HUES48 (cell line): ENCODE measurements at regions not wholly inside any gene's neighbourhood (a gene's known extent, or its start where the extent isn't known, plus 50 kb on each side); places are given as distances from the start of the nearest gene placed in this dataset.
"Not testable (repeated sequence)": the region's sequence is repeated elsewhere in the genome, so short reads cannot be mapped to it uniquely, and the experiment has no call there.

Source experiments
- H3K27ac ChIP-seq: one replicate; pipeline ENCODE4 v1.7.0; 2013; ENCODE audit warnings: low read depth, low read length, inconsistent platforms
- H3K27me3 ChIP-seq: 2 replicates; pipeline ENCODE4 v1.6.1; 2013; ENCODE audit warnings: mild to moderate bottlenecking, low read length; ENCODE audit not compliant: control insufficient read depth, insufficient read depth
- H3K36me3 ChIP-seq: 2 replicates; pipeline ENCODE4 v1.6.1; 2013; ENCODE audit warnings: low read length; ENCODE audit not compliant: control insufficient read depth, insufficient read depth
- H3K4me1 ChIP-seq: 2 replicates; pipeline ENCODE4 v1.6.1; 2013; ENCODE audit warnings: mild to moderate bottlenecking, low read length; ENCODE audit not compliant: control insufficient read depth, insufficient read depth
- H3K4me3 ChIP-seq: 2 replicates; pipeline ENCODE4 v1.5.1; 2013; ENCODE audit warnings: mild to moderate bottlenecking, low read depth, low read length
- H3K9ac ChIP-seq: 2 replicates; pipeline ENCODE4 v1.6.1; 2013; ENCODE audit warnings: mild to moderate bottlenecking, low read depth, low read length, moderate library complexity
- H3K9me3 ChIP-seq: 2 replicates; pipeline ENCODE4 v1.6.1; 2013; ENCODE audit warnings: low read length; ENCODE audit not compliant: control insufficient read depth, insufficient read depth

GRCh38 chr16:85286066-85286831 is 174.0 kb upstream of the CIBAR2 start:
- H3K4me1 ChIP-seq, result 0 out of 2 replicates have a peak, but pooled peaks cover 4% of the 10 kb centered on the region
- H3K9ac ChIP-seq, result no peak overlapping the region
- no peak overlapping the region for H3K4me3 ChIP-seq
- no peaks in the 10 kb centered on the region for H3K27me3 ChIP-seq
- no peaks in the 10 kb centered on the region for H3K9me3 ChIP-seq
- H3K36me3 ChIP-seq, result no peaks in the 10 kb centered on the region
- H3K27ac ChIP-seq, result no peak overlapping the region

DNA sequence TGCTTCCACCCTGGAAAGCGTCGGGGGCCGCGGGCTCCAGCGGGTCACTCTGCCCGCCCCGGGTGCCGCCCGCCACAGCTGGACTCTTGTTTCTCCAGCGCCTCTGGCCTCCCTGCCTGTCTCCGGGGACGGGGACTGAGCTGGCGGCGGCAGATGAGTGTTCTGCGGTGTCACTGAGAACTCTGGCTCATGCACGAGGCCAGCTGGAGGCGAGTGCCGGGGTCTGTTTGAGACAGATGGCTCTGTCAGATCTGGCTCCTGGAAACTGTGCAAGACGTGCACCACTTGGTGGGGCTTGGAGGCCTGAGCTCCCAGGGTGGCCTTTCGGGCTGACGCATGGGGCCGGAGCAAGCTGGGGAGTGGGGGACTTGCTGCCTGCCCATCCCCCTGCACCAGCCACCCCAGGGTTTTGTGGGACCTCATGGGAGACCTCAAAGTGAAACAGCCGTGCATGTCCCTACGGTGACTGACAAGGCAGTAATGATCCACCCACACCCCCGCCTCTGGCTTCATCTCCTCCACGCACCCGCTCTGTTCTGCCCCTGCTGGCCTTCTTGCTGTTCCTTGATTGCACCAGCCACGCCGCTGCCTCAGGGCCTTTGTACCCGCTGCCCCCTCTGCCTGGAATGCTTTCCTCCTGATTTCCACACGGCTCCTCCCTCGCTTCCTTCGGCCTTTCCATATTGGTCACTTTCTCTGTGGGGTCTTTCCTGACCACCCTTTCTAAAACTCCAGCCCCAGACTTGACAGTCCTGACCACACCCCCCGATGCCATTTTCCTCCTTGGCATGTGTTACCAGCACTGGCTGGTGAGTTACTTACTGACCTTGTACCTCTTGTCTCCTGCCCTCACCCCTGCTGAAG is 174.9 kb upstream of the CIBAR2 start:
- Histone ChIP-seq H3K36me3 (no peaks in the 10 kb centered on the region), H3K27ac (no peak overlapping the region), H3K9ac (no peak overlapping the region), H3K9me3 (no peaks in the 10 kb centered on the region), H3K4me3 (no peak overlapping the region), H3K4me1 (peaks cover 8% of the 10 kb centered on the region; the same call in 1 of the 2 replicates), H3K27me3 (no peaks in the 10 kb centered on the region)

GRCh38 chr16:85287815-85288109 is 175.5 kb upstream of the CIBAR2 start:
- H3K36me3 ChIP-seq, H3K9ac ChIP-seq, H3K4me1 ChIP-seq, H3K4me3 ChIP-seq, H3K9me3 ChIP-seq, H3K27me3 ChIP-seq, H3K27ac ChIP-seq: not testable (repeated sequence)

- no peaks in the 10 kb centered on the region for H3K36me3 ChIP-seq
- no peaks in the 10 kb centered on the region for H3K9me3 ChIP-seq
- H3K27me3 ChIP-seq, result no peaks in the 10 kb centered on the region
- H3K4me3 ChIP-seq, result no peak overlapping the region
- H3K27ac ChIP-seq, result no peak overlapping the region
- no peak overlapping the region for H3K9ac ChIP-seq
- peaks cover 8% of the 10 kb centered on the region; the same call in 1 of the 2 replicates for H3K4me1 ChIP-seq
Observed at GRCh38 chr16:85288341-85288868, 176.1 kb upstream of the CIBAR2 start.

GRCh38 chr16:85288869-85289660 is 176.8 kb upstream of the CIBAR2 start:
- H3K9me3 ChIP-seq, result no peaks in the 10 kb centered on the region
- H3K27me3 ChIP-seq, result no peaks in the 10 kb centered on the region
- peaks cover 8% of the 10 kb centered on the region; the same call in 1 of the 2 replicates for H3K4me1 ChIP-seq
- H3K27ac ChIP-seq, result no peak overlapping the region
- no peak overlapping the region for H3K4me3 ChIP-seq
- H3K9ac ChIP-seq, result no peak overlapping the region
- H3K36me3 ChIP-seq, result no peaks in the 10 kb centered on the region

GRCh38 chr16:85289760-85290625 is 177.7 kb upstream of the CIBAR2 start:
- no peak overlapping the region for H3K9ac ChIP-seq
- H3K36me3 ChIP-seq, result no peaks in the 10 kb centered on the region
- H3K27ac ChIP-seq, result no peak overlapping the region
- H3K9me3 ChIP-seq, result no peaks in the 10 kb centered on the region
- H3K4me1 ChIP-seq, result peaks cover 8% of the 10 kb centered on the region; the same call in 1 of the 2 replicates
- H3K4me3 ChIP-seq, result no peak overlapping the region
- no peaks in the 10 kb centered on the region for H3K27me3 ChIP-seq

DNA sequence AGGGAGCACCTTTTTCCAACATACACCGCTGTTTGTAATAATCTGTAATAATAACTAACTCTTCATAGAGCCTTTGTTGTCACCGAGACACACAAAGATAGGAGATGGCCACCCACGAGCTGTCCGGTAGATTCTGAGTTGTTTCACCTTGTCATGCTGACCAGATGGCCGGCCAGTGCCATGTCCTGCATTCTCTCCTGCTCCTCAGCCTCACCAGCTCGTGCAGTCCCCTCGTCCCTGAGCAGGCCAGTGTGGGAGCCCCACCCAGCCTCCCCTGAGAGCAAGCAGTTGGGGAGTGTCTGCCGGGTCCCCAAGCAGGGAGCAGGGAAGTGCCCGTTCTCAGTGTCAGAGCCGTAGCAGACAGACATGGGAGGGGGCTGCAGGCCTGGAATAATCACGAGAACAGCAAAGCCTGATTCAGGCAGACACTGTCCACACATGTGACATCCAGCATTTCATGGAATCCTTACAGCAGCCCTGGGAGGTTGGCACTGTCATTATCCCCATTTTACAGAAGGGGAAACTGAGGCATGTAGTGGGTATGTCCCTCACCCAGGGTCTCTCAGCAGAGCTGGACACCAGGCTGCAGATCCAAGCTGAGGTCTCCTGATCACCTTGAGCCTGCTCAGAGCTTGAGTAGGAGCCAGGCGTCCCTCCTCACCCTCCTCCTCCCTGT is 178.5 kb upstream of the CIBAR2 start:
- Histone ChIP-seq H3K27ac (no peak overlapping the region), H3K36me3 (no peaks in the 10 kb centered on the region), H3K4me3 (no peak overlapping the region), H3K9ac (no peak overlapping the region), H3K4me1 (peaks cover 8% of the 10 kb centered on the region; the same call in 1 of the 2 replicates), H3K9me3 (no peaks in the 10 kb centered on the region), H3K27me3 (no peaks in the 10 kb centered on the region)

DNA sequence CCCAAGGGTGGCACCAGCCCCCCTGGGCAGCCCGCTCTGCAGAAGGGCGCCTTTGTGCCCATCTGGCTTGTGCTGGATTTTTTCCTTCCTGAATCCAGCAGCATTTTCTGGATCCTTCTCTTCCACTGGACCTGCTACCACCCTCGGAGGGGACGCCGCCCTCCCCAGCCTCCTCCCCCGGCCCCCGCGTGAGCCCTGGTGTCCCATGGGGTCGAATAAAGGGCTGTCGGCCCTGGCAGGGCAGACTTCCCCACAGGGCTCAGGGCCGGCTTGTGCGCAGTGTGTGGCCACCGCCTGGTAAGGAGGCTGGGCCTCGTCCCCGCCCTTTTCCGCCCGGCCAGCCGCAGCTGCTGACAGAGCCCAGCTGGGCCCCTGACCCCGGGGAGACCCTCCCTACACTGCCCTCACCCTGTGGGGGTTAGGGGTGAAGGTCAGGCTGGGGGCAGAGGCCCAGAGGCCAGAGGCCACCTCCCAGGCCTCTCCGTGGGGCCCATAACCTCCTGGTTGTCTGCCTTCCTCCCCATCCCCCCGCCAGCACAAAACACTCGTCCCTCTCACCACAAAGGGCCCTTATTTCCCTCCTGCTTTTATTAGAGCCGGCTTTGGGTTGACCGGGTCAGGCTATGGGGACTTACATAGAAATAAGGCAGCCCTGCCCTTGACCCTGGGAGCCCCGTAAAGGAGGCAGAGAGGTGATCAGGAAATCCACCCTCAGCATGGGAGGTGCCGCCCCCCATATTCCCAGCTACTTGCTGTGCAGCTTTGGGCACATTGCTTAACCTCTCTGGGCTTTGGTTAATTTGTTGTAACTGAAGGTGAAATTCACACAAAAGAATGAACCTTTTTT is 179.3 kb upstream of the CIBAR2 start:
- Histone ChIP-seq H3K9ac (no peak overlapping the region), H3K4me1 (peaks cover 8% of the 10 kb centered on the region; the same call in 1 of the 2 replicates), H3K27ac (no peak overlapping the region)

GRCh38 chr16:85293458-85293857 is 181.2 kb upstream of the CIBAR2 start:
- Histone ChIP-seq H3K36me3 (no peaks in the 10 kb centered on the region), H3K9ac (no peak overlapping the region), H3K27me3 (no peaks in the 10 kb centered on the region)

More for the DNA sequence above, 179.3 kb upstream of the CIBAR2 start:
- Histone ChIP-seq H3K36me3 (no peaks in the 10 kb centered on the region), H3K9me3 (no peaks in the 10 kb centered on the region), H3K27me3 (no peaks in the 10 kb centered on the region), H3K4me3 (no peak overlapping the region)

More at GRCh38 chr16:85293458-85293857, 181.2 kb upstream of the CIBAR2 start:
- H3K27ac ChIP-seq, result no peak overlapping the region
- H3K9me3 ChIP-seq, result no peaks in the 10 kb centered on the region
- peaks cover 8% of the 10 kb centered on the region; the same call in 1 of the 2 replicates for H3K4me1 ChIP-seq
- no peak overlapping the region for H3K4me3 ChIP-seq
